Fibroblast of pulmonary artery (primary cell): ENCODE measurements at regions not wholly inside any gene's neighbourhood (a gene's known extent, or its start where the extent isn't known, plus 50 kb on each side); places are given as distances from the start of the nearest gene placed in this dataset.

ENCODE experiments used
- DNase-seq: peaks from one replicate; pipeline ENCODE4 v3.0.0-alpha.2; 2010; ENCODE audit warnings: low read depth
- H3K4me3 ChIP-seq: replicated peaks from 2 replicates; pipeline ENCODE4 v1.5.1; 2011; ENCODE audit warnings: low read depth, mild to moderate bottlenecking, control low read depth, low read length, moderate library complexity
- CTCF ChIP-seq: IDR thresholded peaks from 2 replicates; pipeline ENCODE4 v1.5.1; 2011; ENCODE audit warnings: mild to moderate bottlenecking, control low read depth, low read length, inconsistent platforms; ENCODE audit errors: missing control alignments

- peak; percentile 43 for DNase-seq
- no peak overlapping the region for H3K4me3 ChIP-seq
- TF ChIP-seq CTCF = no peak
These were observed 221.8 kb upstream of the CTAGE1 start for GRCh38 chr18:22639561-22639960.

DNA sequence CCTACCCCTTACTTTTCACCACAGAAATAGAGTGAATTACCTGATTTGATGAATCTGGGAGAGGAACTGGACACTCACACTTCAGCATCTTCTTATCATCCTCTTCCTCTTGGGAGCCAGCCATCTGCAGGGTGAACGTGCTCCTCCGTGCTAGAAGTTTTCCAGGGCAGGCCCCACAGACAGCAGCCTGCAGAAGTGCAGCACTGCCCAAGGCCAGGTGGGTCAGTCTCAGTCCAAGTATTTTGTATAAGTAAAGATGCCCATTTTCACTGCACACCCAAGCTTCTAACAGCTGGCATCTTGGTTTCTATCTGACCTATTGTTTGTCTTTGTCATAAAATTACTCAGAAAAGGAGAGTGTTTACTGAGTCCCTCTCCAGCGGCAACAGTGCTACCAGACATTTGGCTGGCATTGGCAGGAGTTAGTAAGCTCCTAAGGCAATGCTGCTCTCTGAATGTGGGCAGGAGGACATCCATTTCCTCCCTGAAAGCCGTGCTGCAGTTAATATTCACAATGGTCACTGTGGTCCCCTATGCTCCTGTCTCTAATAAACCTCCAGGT is 222.6 kb upstream of the CTAGE1 start:
- no peak for DNase-seq
- H3K4me3 ChIP-seq = no peak overlapping the region
- no peak for TF ChIP-seq CTCF

- DNase-seq = peak; percentile 58
These were observed 224.2 kb upstream of the CTAGE1 start for GRCh38 chr18:22641958-22642357.

DNA sequence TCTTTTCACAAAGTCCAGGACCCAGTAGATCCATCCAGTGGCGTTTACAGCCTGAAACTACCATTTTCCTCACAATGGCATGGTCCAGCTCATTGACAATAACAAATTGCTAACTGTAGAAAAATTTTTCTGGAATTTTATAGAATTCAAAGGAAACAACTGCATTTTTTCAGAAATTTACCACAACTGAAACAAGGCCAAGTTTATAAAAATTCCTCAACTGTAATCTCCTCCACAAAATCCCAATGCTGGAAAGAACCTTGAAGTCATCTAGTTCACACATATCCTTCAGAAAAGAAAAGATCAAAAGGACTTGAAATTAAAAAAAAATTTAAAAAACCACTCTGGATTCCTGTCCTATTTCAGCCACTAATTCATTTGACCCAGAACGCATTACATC is 226.0 kb upstream of the CTAGE1 start:
- no peak overlapping the region for H3K4me3 ChIP-seq
- no peak for TF ChIP-seq CTCF
- peak; percentile 17 for DNase-seq

More at GRCh38 chr18:22641958-22642357, 224.2 kb upstream of the CTAGE1 start:
- H3K4me3 ChIP-seq = no peak overlapping the region
- TF ChIP-seq CTCF = no peak

- H3K4me3 ChIP-seq = no peak overlapping the region
- no peak for TF ChIP-seq CTCF
- peak; percentile 41 for DNase-seq
These were observed 232.5 kb upstream of the CTAGE1 start for GRCh38 chr18:22650247-22650646.

GRCh38 chr18:22657619-22658018 is 239.9 kb upstream of the CTAGE1 start:
- no peak for DNase-seq

More at GRCh38 chr18:22657619-22658018, 239.9 kb upstream of the CTAGE1 start:
- TF ChIP-seq CTCF = no peak
- no peak overlapping the region for H3K4me3 ChIP-seq
